OCI-LY1 (cell line): ENCODE measurements at regions not wholly inside any gene's neighbourhood (a gene's known extent, or its start where the extent isn't known, plus 50 kb on each side); places are given as distances from the start of the nearest gene placed in this dataset.

ENCODE experiments used
- H2AFZ ChIP-seq: fragments of 200-600 bp; sonication (generic), shearing (Covaris generic); 2 replicates; pipeline ENCODE4 v1.6.0; 2014; ENCODE audit warnings: antibody characterized with exemption, mild to moderate bottlenecking, low read length
- H3F3A ChIP-seq: fragments of 200-600 bp; sonication (generic), shearing (Covaris generic); 2 replicates; pipeline ENCODE4 v1.6.0; 2014; ENCODE audit warnings: mild to moderate bottlenecking, antibody characterized with exemption, low read length, moderate library complexity; ENCODE audit not compliant: insufficient read depth
- H3K27ac ChIP-seq: fragments of 200-600 bp; sonication (generic); 2 replicates; pipeline ENCODE4 v1.5.1; 2014; ENCODE audit warnings: low read length, mixed run types, mild to moderate bottlenecking, low read depth; ENCODE audit not compliant: poor library complexity, severe bottlenecking
- H3K27me3 ChIP-seq: fragments of 200-600 bp; sonication (generic); 2 replicates; pipeline ENCODE4 v1.6.0; 2014; ENCODE audit warnings: antibody characterized with exemption, mild to moderate bottlenecking, low read length, moderate library complexity; ENCODE audit not compliant: insufficient read depth
- H3K36me3 ChIP-seq: fragments of 200-600 bp; sonication (generic); 2 replicates; pipeline ENCODE4 v1.6.1; 2014; ENCODE audit warnings: mild to moderate bottlenecking, antibody characterized with exemption, low read length, moderate library complexity, mixed read lengths; ENCODE audit not compliant: insufficient read depth
- H3K4me1 ChIP-seq: fragments of 200-600 bp; sonication (generic); 2 replicates; pipeline ENCODE4 v1.5.1; 2014; ENCODE audit warnings: mild to moderate bottlenecking, low read length, moderate library complexity; ENCODE audit not compliant: insufficient read depth, severe bottlenecking
- H3K4me2 ChIP-seq: fragments of 200-600 bp; sonication (generic), shearing (Covaris generic); 2 replicates; pipeline ENCODE4 v1.6.1; 2014; ENCODE audit warnings: low read length
- H3K4me3 ChIP-seq: fragments of 200-600 bp; sonication (generic); 2 replicates; pipeline ENCODE4 v1.5.1; 2014; ENCODE audit warnings: low read length, low read depth, mild to moderate bottlenecking, mixed read lengths; ENCODE audit not compliant: poor library complexity, severe bottlenecking
- H3K79me2 ChIP-seq: fragments of 200-600 bp; shearing (Covaris generic); 2 replicates; pipeline ENCODE4 v1.6.1; 2016; ENCODE audit warnings: mixed run types, low read length, mixed read lengths; ENCODE audit not compliant: insufficient read depth
- H3K9ac ChIP-seq: fragments of 200-600 bp; sonication (generic), shearing (Covaris generic); 2 replicates; pipeline ENCODE4 v1.6.1; 2014; ENCODE audit warnings: mild to moderate bottlenecking, low read length, mixed read lengths
- H3K9me2 ChIP-seq: fragments of 200-600 bp; sonication (generic), shearing (Covaris generic); 2 replicates; pipeline ENCODE4 v1.6.1; 2014; ENCODE audit warnings: low read depth, mild to moderate bottlenecking, low read length, mixed read lengths
- H3K9me3 ChIP-seq: fragments of 200-600 bp; shearing (Covaris generic); 2 replicates; pipeline ENCODE4 v1.6.1; 2014; ENCODE audit warnings: low read length, mixed read lengths
- H4K20me1 ChIP-seq: fragments of 200-600 bp; sonication (generic), shearing (Covaris generic); 2 replicates; pipeline ENCODE4 v1.6.0; 2016; ENCODE audit warnings: mild to moderate bottlenecking, low read length; ENCODE audit not compliant: insufficient read depth
- CTCF ChIP-seq: fragments of 200-600 bp; sonication (generic), shearing (Covaris generic); IDR thresholded peaks from 2 replicates; pipeline ENCODE4 v1.5.1; 2017; ENCODE audit warnings: mild to moderate bottlenecking, antibody characterized with exemption, low read length, moderate library complexity, mixed read lengths
- EZH2 ChIP-seq: fragments of 200-600 bp; sonication (generic), shearing (Covaris generic); IDR thresholded peaks from 2 replicates; pipeline ENCODE4 v1.8.0; 2017; ENCODE audit warnings: borderline replicate concordance, mixed run types, mild to moderate bottlenecking, antibody characterized with exemption, low read length, moderate library complexity, mixed read lengths

GRCh38 chr9:11676821-11677220 is 1016.4 kb upstream of the TYRP1 start:
- no peaks in the 10 kb centered on the region for H3K79me2 ChIP-seq
- no peak overlapping the region for H2AFZ ChIP-seq
- H3K4me2 ChIP-seq = no peak overlapping the region
- no peak overlapping the region for H3K9ac ChIP-seq
- H3F3A ChIP-seq = no peaks in the 10 kb centered on the region
- H3K9me3 ChIP-seq = no peaks in the 10 kb centered on the region
- H3K36me3 ChIP-seq = no peaks in the 10 kb centered on the region
- no peaks in the 10 kb centered on the region for H4K20me1 ChIP-seq
- no peaks in the 10 kb centered on the region for H3K9me2 ChIP-seq
- no peaks in the 10 kb centered on the region for H3K27me3 ChIP-seq
- no peak overlapping the region for H3K27ac ChIP-seq
- H3K4me1 ChIP-seq = no peaks in the 10 kb centered on the region
- H3K4me3 ChIP-seq = no peak overlapping the region
- no peak for TF ChIP-seq CTCF
- TF ChIP-seq EZH2 = no peak

- H3K9me3 ChIP-seq = no peaks in the 10 kb centered on the region
- H3K27me3 ChIP-seq = no peaks in the 10 kb centered on the region
- no peak overlapping the region for H3K4me2 ChIP-seq
- TF ChIP-seq CTCF (no peak), EZH2 (no peak)
- no peaks in the 10 kb centered on the region for H3K9me2 ChIP-seq
- no peak overlapping the region for H3K4me3 ChIP-seq
- H3K79me2 ChIP-seq = no peaks in the 10 kb centered on the region
- no peak overlapping the region for H3K27ac ChIP-seq
- H4K20me1 ChIP-seq = no peaks in the 10 kb centered on the region
- no peaks in the 10 kb centered on the region for H3F3A ChIP-seq
- H3K9ac ChIP-seq = no peak overlapping the region
- H2AFZ ChIP-seq = no peak overlapping the region
- no peaks in the 10 kb centered on the region for H3K36me3 ChIP-seq
- H3K4me1 ChIP-seq = no peaks in the 10 kb centered on the region
Measured at GRCh38 chr9:11686733-11687132, 1006.5 kb upstream of the TYRP1 start.

GRCh38 chr9:11697126-11697525 is 996.1 kb upstream of the TYRP1 start:
- Histone ChIP-seq H3K4me3 (no peak overlapping the region), H3K27me3 (no peaks in the 10 kb centered on the region), H3K4me1 (no peaks in the 10 kb centered on the region), H3K36me3 (no peaks in the 10 kb centered on the region), H3K9me3 (no peaks in the 10 kb centered on the region), H3K9ac (no peak overlapping the region), H3K27ac (no peak overlapping the region), H4K20me1 (no peaks in the 10 kb centered on the region), H3K9me2 (no peaks in the 10 kb centered on the region), H3F3A (no peaks in the 10 kb centered on the region), H2AFZ (no peak overlapping the region), H3K79me2 (no peaks in the 10 kb centered on the region), H3K4me2 (no peak overlapping the region)
- no peak for TF ChIP-seq EZH2
- TF ChIP-seq CTCF = no peak
